Non-pigmented ciliary epithelial cell (primary cell): ENCODE measurements at regions not wholly inside any gene's neighbourhood (a gene's known extent, or its start where the extent isn't known, plus 50 kb on each side); places are given as distances from the start of the nearest gene placed in this dataset.
"Not testable (repeated sequence)": the region's sequence is repeated elsewhere in the genome, so short reads cannot be mapped to it uniquely, and the experiment has no call there.

Experiments
- DNase-seq: peaks from one replicate; pipeline ENCODE4 v3.0.0-alpha.2; 2010; ENCODE audit warnings: low read depth

GRCh38 chr10:36765782-36766414, 359.5 kb upstream of the ANKRD30A start:
- no peak for DNase-seq

DNA sequence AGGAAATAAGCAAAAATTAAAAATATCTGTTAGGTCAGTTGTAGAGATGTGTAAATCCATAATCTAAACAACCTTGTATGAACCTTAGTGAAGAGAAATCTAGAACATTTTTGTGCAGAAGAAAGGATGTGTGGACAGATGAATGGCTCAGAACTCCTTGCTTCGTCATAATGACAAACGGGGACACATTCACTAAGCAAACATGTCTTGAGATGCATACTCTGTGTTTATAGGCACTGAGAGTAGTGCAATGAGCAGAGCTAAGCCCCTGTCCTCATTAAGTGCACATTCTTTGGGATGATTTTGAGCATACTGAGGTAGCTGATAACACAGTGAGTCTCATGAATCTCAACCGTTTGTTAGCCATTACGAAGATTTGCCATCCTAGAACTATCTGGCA, 360.6 kb upstream of the ANKRD30A start:
- DNase-seq: no peak

GRCh38 chr10:36761121-36761520, 364.3 kb upstream of the ANKRD30A start:
- DNase-seq: no peak

- peak; percentile 55 for DNase-seq
Measured at GRCh38 chr10:36759141-36759805, 366.1 kb upstream of the ANKRD30A start.

DNA sequence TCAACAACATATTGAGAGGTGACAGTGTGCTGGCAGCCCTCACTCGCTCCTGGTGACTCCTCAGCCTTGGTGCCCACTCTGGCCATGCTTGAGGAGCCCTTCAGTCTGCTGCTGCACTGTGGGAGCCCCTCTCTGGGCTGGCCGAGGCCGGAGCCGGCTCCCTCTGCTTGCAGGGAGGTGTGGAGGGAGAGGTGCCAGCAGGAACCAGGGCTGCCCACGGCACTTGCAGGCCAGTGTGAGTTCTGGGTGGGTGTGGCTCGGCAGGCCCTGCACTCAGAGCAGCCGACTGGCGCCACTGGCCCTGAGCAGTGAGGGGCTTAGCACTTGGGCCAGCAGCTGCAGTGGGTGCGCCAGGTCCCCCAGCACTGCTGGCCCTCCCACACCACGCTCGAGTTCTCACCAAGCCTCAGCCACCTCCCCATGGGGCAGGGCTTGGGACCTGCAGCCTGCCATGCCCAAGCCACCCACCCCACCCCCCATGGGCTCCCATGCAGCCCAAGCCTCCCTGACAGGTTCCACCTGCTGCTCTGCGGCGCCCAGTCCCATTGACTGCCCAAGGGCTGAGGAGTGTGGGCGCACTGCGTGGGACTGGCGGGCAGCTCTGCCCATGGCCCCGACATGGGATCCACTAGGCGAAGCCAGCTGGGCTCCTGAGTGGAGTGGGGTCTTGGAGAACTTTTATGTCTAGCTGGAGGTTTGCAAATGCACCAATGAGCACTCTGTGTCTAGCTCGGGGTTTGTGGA, 377.1 kb upstream of the ANKRD30A start:
- no peak for DNase-seq

GRCh38 chr10:36739884-36740445, 385.4 kb upstream of the ANKRD30A start:
- no peak for DNase-seq

DNA sequence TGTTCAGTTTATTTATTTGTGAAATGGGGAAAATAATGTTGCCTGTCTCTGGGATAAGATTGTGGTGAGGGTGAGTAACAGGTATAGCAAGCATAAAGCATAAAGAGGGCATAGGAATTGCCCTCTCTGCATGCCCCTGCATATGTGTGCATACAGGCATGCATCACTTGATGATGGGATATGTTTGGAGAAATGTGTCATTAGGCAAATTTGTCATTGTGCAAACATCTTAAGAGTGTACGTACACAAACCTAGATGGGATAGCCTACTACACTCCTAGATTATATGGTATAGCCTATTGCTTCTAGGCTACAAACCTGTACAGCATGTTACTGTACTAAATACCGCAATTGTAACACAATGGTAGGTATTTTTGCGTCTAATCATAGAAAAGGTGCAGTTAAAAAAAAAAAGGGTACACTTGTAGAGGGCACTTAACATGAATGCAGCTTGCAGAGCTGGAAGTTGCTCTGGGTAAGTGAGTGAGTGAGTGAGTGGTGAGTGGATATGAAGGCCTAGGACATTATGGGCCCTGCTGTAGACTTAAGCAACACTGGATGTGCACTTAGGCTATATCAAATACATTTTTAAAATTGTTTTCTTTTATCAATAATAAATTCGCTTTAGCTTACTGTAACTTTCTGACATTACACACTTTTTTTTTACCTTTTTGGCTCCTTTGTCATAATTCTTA, 386.5 kb upstream of the ANKRD30A start:
- DNase-seq: no peak

DNA sequence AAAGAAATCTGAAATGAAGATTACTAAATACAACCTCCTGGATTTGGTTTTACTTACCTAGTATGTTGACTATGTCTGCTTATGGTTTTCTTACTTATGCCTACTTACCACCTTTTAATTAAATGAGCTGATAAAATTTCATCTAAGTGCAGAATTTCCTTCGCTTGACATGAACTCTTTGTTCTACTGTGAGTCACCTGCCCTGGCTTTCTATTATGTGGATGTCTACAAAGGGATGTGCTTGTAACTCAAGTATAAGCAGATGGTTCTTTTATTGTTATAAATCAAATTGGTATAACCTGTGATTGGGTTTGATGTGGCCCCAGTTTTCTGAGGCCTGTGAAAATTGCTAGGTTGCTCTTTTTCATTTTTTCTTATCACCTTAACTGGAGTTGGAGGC, 389.1 kb upstream of the ANKRD30A start:
- DNase-seq: no peak

DNA sequence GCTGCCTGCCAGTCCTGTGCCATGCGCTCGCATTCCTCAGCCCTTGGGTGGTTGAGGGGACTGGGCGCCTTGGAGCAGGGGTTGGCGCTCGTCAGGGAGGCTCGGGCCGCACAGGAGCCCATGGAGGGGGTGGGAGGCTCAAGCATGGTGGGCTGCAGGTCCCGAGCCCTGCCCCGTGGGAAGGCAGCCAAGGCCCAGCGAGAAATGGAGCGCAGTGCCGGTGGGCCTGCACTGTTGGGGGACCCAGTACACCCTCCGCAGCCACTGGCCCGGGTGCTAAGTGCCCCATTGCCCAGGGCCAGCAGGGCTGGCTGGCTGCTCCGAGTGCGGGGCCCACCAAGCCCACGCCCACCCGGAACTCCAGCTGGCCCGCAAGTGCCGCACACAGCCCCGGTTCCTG, 390.8 kb upstream of the ANKRD30A start:
- not testable (repeated sequence) for DNase-seq

DNA sequence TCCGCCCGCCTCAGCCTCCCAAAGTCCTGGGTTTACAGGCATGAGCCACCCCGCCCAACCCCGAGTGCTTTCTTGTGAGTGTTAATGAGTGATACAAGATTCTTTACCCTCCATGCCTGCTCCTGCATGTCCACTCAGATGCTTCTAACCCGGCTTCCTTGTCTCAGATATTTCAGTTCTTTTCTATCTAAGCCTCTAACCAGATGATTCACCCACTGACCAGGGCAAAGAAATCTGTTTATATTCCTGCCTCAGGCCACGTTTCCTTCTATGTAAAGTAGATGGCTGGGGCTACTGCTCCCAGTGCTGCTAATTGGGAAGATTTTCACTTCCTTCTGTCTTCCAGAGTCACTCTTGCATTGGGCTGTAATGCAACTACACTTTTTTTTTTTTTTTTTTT, 395.1 kb upstream of the ANKRD30A start:
- DNase-seq: no peak

DNA sequence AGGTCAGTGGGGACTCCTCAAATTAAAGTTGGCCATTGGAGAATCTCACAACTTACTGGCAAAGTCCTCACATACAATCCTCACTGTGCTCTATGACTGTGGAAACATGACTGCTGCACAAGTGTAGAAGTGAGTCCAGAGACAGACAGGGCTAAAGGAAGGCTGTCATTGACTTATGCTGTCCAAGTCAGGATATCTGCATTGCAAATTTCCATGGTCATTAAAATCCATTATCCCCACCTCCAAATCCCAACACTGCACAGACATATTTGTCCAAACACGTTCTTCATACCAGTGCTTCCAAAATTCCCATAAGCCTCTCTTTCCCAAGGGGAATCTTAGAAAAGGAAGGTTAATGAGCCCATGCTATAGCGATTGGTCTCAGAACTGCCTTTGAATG, 396.8 kb upstream of the ANKRD30A start:
- no peak for DNase-seq

GRCh38 chr10:36725581-36726520, 399.5 kb upstream of the ANKRD30A start:
- DNase-seq: peak; percentile 38

DNA sequence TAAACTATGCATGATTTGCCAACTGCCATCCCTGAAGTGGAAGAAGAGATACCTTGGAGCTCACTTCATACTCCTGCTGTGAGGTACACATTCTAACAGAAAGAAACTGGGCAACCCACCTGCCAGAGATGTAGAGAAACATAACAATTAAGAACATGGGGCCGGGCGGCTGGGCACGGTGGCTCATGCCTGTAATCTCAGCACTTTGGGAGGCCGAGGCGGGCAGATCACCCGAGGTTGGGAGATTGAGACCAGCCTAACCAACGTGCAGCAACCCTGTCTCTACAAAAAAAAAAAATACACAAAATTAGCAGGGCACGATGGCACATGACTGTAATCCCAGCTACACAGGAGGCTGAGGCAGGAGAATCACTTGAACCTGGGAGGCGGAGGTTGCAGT, 402.6 kb upstream of the ANKRD30A start:
- no peak for DNase-seq

DNA sequence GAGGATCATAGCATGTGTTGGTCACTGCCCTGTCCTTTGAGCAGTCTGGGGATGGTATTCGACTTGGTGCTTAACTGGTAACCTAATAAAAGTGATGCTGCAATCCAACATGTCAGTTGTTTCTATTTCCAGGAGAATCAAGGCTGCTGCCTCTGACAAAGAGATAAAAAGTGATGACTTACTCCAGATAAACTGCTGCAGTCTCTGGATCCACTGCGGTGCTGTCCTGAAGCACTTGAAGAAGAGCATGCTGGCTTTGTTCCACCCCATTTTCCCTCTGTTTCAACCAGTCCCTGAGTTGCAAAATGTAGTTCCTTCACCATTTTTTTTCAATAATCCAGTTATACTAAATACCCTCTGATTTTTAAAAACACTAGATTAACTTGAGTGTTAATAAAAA, 403.5 kb upstream of the ANKRD30A start:
- DNase-seq: no peak

DNA sequence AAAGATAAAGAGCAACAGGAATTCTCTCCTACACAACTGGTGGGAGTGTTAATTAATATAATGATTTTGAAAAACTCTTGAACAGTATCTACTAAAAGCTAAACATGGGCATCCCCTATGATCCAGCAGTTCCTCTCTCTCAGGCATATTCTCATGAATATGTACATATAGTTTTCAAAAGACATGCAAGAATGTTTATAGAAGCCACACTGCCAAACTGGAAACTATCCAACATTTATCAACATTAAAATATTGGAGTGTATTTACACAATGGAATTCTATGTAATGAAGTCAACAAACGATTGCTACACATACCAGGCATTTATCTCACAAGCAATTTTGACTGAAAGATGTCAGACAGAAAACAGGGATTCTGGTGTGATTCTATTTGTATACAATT, 404.5 kb upstream of the ANKRD30A start:
- DNase-seq: no peak

DNA sequence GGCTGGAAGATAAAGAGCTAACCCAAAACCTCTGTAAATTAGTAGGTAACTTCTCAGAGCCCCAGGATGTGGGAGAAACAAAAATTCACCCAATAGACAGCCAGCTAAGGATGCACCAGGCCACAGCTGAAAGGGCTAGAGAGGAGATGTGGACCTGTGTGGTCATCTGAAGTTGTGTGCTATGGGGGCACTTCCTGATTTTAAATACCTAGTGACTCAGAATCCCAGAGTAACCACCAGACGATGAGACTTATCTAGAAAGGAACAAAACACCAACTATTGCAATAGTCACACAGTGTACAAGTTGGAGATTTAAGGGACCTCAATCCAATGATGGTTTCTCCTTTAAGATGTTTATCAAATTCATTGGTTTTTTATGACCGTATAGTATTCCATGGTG, 408.3 kb upstream of the ANKRD30A start:
- no peak for DNase-seq

DNA sequence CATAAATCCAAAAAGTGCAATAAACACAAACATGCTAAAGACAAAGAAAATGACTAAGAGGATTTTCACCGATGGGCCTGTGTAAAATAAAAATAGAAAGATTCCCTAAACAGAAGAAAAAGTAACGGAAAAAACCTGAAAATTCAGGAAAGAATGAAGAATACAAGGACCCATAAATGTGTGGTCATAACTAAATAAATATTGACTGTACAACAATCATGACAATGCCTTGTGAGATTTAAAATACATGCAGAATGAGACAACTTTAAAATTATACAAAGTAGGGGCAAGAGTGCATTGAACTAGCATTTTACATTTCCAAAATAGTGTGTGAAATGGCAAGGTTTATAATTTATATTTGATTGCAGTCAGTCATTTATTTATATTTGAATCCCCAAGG, 409.1 kb upstream of the ANKRD30A start:
- DNase-seq: no peak

GRCh38 chr10:36712695-36713094, 412.7 kb upstream of the ANKRD30A start:
- DNase-seq: no peak

- no peak for DNase-seq
Measured at GRCh38 chr10:36711361-36711760, 414.0 kb upstream of the ANKRD30A start.

- DNase-seq: no peak
Measured at GRCh38 chr10:36704124-36704523, 421.3 kb upstream of the ANKRD30A start.

- no peak for DNase-seq
Measured at GRCh38 chr10:36703179-36703578, 422.2 kb upstream of the ANKRD30A start.
